HG03571 (cell line): ENCODE measurements at regions not wholly inside any gene's neighbourhood (a gene's known extent, or its start where the extent isn't known, plus 50 kb on each side); places are given as distances from the start of the nearest gene placed in this dataset.

ENCODE experiments used
- ATAC-seq: cut with Tn5 transposase; IDR thresholded peaks from one replicate; pipeline ENCODE4 v1.9.1; 2021; ENCODE audit not compliant: unreplicated experiment

DNA sequence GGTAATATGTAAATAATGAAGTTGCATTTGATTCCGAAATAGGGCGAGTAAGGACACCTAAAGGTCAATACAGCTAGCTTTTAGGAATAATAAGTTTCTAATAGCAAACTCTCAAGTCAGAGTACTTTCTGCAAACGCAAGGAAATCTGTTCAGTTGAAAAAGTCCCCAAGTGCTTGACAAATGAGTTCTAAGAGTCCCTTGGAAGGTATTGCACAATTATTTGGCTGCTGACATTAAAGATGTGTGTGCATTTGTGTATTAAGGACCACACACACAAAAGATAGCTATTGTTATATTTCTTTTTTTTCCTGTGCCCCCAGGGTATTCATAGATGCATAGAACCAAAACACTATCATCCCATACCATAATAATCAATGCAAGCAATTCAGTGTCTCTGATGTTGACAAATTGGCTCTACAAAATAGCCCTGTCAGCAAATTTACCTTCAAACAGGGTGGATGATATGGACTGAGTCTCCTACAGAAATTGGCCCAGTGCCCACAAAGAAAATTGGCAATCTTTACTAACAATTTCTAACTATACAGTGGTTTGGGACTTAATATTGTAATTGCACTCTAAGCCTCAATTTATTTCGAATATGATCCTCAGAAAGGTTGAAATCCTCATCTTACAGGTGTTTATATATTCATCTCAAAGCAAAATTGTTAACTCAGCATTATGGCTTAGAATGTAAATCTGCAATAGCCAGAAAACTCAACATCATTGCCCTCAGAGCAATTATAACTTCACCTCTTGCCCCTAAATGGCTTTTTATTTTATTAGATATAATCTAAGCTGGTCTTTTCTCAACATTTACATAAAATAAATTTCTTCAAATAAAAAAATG, 827.2 kb downstream of the MAT2B start:
- no peak for ATAC-seq

GRCh38 chr5:164335837-164336236, 830.4 kb downstream of the MAT2B start:
- no peak for ATAC-seq

DNA sequence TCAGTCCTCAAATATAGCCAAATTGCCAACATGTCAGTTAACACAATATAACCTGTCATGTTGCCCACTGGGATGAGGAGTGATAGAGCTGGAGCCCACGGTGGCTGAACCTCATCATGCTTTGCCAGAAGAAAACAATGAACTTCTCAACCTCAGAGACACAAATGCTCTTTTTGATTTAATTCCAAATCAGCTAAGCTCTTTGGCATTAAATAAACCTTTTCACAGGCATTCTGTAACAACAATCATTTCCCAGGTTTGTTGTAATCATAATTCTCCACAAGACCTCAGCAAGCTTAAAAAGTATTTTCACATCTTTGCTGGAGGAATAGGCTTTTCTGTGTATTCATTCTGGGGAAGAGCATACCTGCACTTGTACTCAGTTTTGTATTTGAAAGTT, 830.9 kb downstream of the MAT2B start:
- ATAC-seq: no peak

DNA sequence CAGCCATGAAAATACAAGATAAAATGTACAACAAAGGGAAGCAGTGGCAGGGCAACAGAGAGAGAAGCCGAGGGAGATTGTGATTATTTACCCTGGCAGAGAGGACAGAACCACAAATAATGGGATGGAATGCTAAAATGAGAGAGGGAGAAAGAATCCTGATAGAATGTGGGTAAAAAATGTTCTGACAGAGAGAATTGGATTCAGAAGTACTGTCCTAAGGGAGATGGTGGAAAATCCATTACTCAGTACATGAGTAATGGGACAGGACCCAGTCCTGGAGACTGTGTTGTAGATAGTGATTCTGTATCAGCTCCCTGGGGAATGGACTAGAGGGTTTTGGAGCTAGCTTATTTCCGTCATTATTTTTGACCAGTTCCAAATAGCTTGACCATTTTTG, 831.5 kb downstream of the MAT2B start:
- ATAC-seq: no peak

GRCh38 chr5:164341056-164341619, 835.7 kb downstream of the MAT2B start:
- ATAC-seq: no peak

DNA sequence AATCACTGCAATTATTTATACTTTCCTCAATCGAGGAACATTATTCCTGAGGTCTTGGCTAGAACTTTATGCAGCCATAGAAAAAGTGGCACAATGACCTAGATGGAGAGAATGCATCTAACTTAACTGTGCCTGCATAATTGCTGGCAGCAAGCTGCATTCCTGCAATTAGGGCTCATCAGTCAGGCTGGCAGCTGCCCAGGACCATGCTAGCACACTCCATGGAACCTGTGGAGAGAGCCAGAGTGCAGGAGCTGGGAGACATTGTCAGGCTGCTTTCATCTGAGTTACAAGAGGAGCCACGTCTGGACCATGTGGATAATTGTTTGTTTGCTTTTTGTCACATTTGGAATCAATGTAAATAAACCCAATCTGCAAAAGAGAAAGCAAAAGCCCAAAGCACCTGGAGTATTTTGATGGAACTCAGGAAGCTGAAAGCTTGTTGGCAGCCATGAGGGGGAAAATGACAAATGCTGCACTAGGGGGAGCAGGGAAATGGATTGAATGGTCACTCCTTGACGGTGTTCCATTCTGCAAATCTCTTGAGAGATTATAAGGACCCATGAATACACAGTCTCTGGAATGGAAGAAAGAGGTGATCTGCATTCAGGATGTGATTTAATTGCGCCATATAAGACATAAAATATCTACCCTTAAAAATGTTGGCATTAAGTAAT, 839.9 kb downstream of the MAT2B start:
- no peak for ATAC-seq

DNA sequence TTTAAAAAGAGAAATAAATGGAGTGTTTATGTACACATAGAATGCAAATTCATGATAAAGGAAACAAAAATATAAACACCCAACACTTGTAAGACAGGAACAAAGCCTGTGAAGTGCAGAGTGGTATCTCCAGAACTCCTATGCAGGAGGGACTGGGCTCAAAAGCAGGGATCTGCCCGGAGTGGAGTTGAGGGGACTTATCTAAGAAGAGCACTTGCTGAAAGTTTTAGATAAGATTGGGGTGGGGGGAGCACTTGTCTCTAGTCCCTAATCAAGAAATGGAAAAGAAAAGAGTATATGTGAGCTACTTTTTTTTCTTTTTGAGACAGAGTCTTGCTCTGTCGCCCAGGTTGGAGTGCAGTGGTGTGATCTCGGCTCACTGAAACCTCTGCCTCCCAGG, 840.4 kb downstream of the MAT2B start:
- ATAC-seq: no peak

DNA sequence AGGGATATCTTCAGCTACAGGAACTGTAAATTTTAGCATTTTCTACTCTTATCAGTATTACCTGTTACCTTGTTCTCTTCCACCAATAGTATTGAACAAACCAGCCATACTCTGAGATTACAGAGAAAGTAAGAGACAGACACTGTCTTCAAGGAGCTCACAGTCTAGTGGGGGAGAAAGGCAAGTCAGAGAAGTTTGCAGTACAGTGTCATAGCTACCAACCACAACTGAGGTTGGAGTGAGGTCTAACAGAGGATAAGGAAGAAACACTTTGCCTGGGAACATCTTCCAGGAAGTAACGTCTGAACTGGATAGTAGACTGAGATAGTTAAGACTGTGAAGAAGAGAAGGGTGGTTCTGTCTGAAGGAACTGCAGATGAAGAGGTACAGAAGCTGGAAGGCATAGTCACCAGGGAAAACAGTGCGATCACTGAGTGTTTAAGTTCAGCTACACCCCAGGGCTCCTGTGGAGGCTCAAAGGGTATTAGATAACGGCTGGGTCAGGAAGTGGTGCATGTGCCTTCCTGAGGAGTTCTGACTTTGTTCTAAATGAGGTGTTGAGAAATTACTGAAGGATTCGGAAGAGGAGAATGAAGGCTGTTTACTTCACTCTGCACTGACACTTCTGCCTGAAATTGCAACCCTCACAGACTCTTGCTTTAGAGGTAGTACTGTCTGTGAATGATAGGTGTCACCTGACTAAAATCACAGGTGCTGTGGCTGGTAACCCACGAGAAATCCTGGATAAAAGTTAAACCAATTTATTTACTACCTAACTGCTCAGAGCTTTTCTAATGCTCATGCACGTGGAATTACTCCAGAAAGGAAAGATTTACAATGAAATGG, 841.6 kb downstream of the MAT2B start:
- ATAC-seq: no peak

- no peak for ATAC-seq
Measured at GRCh38 chr5:164350236-164350635, 844.8 kb downstream of the MAT2B start.

GRCh38 chr5:164351245-164351834, 845.9 kb downstream of the MAT2B start:
- no peak for ATAC-seq

DNA sequence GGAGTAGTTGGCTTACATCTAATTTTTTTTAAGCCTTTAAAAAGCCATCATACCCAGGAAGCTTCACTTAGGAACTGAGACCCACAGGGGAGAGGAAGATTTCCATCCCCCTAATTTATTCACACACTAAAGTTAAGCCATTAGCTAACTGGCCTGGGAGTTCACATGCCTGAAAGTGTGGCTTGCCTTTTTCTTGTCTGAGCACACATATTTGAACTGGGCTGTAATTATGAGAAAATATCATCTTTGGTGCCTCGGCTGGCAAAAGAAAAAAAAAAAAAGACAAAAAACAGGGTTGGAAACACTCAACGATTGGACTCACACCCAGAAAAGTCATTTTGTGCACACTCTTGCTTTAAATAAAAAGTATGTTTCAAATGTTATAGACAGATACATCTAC, 847.3 kb downstream of the MAT2B start:
- no peak for ATAC-seq

DNA sequence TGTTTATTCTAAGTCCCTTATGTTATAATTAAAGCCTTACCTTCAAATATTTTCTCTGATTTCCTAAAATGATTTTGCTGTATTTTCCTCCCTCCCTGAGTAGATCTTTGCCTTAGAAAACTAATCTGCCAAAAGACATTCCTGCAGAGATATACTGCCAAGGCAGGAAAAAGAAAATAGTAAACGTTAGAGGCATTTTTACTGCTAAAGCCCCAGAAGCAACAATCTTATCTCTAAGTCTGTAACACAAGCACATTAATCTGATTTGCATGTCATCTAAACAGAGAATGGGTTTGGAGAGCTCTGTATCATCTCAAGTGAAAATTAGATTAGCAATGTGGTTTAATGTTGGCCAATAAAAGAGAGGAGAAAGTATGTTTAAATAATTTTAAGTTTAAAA, 847.7 kb downstream of the MAT2B start:
- ATAC-seq: no peak

DNA sequence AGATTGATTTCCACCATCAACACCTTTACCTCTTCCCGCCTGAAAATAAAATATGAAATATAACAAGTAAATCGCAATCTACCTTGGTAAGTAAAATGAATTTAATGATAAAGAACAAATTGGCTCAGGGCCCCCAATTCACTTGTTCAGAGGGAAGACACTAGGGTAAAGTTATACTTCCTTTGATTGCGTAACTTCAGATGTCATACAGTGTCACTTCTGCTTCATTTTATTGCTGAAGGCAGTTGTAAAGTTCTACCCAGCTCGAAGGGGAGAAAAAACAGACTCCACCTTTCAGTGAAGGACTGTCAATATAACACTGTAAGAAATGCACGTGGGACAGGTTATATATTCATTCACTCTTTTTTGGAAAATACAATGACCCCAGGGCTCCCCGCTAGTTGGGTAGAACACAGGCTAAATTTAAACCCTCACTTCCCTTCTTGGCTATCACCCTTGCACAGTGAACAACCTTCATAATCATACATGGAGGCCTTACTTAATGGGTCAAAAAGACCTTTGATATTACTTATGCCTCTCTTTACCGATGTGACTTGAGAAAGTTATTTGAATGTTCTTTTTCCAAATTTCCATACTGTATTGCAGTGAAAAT, 848.8 kb downstream of the MAT2B start:
- no peak for ATAC-seq

DNA sequence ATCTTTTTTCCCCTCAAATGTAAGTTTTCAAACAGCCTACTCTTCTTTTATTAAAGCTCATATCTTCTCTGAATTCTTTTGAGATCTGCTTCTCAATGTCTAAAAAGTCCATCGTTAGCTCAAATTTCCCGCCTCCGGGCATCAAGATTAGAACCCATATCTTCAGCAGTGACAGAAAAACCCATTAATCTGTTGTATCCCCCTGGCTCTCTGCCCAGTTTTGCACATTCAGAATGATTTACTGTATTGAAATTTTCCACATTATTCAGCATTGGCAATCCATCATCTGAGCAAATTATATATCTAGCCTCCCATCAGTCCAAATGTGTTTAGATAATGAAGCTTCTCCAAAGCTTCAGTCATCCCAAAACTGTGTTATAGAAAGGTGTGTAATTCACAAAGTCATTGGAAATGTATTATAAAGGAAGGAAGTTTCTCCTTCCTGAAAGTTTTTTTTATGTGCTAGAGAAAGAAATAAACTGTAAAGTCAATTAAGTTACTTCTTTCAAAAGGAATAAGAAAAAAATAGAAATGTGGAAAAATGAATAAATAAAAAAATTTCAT, 849.9 kb downstream of the MAT2B start:
- no peak for ATAC-seq

- ATAC-seq: no peak
Measured at GRCh38 chr5:164356790-164357189, 851.4 kb downstream of the MAT2B start.

DNA sequence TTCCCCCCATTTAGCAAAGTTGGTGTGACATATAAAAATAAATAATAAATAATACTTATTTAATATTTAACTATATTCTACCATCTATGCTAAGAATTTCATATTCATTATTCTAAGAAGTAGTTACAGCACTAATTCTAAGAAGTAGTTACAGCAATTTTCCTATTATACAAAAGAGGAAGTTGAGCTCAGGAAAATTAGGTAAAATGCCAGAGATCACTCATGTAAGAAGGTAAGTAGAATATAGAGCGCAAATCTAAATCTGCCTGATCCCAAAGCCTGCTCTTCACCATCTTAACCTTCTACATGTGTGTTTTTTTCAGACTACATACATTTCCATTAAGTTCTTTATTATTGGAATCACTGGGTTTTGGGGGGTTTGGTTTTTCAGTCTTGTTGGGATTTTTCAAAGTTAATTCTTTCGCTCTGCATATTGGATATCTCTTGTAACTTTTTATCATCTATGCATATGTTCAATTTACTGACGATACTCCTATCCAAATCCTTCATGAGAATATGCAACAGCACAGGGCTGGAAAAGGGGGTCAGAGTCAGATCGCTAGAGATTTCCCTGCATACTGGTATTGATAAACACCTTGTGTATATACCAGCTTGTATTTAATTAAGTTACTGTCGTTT, 852.1 kb downstream of the MAT2B start:
- ATAC-seq: no peak

GRCh38 chr5:164358531-164359259, 853.3 kb downstream of the MAT2B start:
- no peak for ATAC-seq

DNA sequence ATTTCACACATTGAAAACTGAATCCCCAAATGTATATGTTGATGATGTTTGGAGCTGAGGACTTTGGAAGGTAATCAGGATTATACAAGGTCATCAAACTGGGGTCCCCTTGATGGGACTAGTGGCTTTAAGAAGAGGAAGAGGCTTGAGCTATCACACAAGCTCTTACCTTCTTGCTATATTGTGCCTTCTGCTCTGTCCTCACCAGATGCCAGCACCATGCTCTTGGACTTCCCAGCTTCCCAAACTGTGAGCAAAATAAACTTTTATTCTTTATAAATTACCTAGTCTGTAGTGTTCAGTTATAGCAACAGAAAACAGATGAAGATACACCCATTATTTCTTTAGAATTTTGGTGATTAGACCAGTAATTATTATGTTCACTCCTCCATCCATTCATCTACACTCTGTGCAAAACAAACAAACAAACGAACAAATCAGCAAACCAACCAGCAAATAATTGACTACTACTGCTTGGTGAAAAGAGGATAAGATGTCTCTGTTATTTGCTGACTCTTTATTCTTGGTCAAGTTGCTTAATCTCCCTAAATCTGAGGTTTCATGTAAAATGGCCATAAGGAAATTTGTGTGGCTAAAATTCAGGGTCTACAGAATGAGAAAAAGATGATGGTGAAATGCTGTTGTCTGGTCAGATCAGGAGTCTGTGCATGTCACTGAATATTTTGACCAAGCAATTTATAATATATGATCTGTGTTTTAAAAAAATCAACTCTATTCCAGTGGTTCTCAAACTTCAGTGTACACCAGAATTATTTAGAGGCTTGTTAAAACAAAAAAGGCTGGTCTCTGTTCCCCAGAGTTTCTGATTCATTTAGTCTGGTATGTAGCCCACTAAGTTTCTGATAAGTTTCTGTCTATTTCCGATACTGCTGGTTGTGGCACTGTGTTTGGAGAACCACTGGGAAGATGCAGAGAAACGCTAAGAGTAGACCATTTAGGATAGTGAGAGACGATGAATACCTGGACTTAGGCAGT, 854.1 kb downstream of the MAT2B start:
- no peak for ATAC-seq
